ENCODE measurements at regions not wholly inside any gene's neighbourhood (a gene's known extent, or its start where the extent isn't known, plus 50 kb on each side); places are given as distances from the start of the nearest gene placed in this dataset.

DNA sequence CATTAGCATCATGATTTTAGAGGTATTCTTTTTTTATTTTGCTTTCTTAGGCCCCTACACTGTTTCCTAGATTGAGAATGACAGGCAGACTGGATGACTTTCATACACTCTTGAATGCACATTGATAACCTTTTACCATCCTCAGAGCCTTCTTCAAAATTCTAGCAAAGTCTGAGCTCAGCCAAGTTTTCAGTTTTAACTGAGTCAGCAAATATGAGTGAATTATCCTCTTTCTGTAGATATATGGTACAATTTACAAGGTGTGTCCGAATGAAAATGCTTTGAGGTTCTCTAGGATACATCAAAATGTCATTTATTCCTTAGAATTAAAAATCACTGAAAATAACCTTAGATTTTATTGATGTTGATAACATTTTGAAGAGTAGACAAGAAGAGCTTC lies 1038.2 kb upstream of the POU3F3 start:
- no peak overlapping the region for H3K27ac ChIP-seq (ENCODE audit: low read depth, low read length)
- no peaks in the 10 kb centered on the region for H3K27me3 ChIP-seq (ENCODE audit: insufficient read depth, low read length)
- H3K9me3 ChIP-seq (ENCODE audit: control insufficient read depth in 1 of 2, insufficient read depth in 1 of 2, low read depth in 1 of 2, low read length in 2 of 2) = peaks cover 7 to 20% of the 10 kb centered on the region in 2 experiments; a peak in 2 of 4 replicates
- DNase-seq (ENCODE audit: low read depth, low spot score) = no peak
- no peak overlapping the region for H3K4me3 ChIP-seq (replicated peaks in 1 of 2; ENCODE audit: low read depth in 1 of 2, low read length in 2 of 2)
- H4K20me1 ChIP-seq (ENCODE audit: insufficient read depth) = no peaks in the 10 kb centered on the region
- H3K4me1 ChIP-seq (ENCODE audit: control insufficient read depth in 1 of 2, insufficient read depth in 2 of 2, low read length in 2 of 2) = no peaks in the 10 kb centered on the region
- ChIA-PET CTCF (no interaction called here), RAD21 (ENCODE audit: low non-redundant PET in 1 of 2, low total read pairs in 2 of 2, uncharacterized antibody in 2 of 2, unreplicated experiment in 2 of 2) (no interaction called here), POLR2A (no interaction called here)
- no peak overlapping the region for H2AFZ ChIP-seq (ENCODE audit: low read depth, low read length, poor library complexity, severe bottlenecking)
- H3K79me2 ChIP-seq (ENCODE audit: insufficient read depth, low read length) = no peaks in the 10 kb centered on the region
- no peak for TF ChIP-seq ELF1 (IDR thresholded peaks at IDR 0.05; ENCODE audit: borderline replicate concordance, low read depth)
- no peak for TF ChIP-seq ATF3 (IDR thresholded peaks at IDR 0.05)
- no peak for TF ChIP-seq EGR1 (IDR thresholded peaks at IDR 0.05; ENCODE audit: low read depth)
- TF ChIP-seq, protein P1, sequence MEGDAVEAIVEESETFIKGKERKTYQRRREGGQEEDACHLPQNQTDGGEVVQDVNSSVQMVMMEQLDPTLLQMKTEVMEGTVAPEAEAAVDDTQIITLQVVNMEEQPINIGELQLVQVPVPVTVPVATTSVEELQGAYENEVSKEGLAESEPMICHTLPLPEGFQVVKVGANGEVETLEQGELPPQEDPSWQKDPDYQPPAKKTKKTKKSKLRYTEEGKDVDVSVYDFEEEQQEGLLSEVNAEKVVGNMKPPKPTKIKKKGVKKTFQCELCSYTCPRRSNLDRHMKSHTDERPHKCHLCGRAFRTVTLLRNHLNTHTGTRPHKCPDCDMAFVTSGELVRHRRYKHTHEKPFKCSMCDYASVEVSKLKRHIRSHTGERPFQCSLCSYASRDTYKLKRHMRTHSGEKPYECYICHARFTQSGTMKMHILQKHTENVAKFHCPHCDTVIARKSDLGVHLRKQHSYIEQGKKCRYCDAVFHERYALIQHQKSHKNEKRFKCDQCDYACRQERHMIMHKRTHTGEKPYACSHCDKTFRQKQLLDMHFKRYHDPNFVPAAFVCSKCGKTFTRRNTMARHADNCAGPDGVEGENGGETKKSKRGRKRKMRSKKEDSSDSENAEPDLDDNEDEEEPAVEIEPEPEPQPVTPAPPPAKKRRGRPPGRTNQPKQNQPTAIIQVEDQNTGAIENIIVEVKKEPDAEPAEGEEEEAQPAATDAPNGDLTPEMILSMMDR (IDR thresholded peaks at IDR 0.05 in 2 of 3, conservative IDR thresholded peaks at IDR 0.05 in 1 of 3; ENCODE audit: borderline replicate concordance in 1 of 3, insufficient read depth in 1 of 3, low read depth in 2 of 3, low read length in 2 of 3) = no peak
- TF ChIP-seq REST (IDR thresholded peaks at IDR 0.05; ENCODE audit: low read depth) = no peak
- no peak for TF ChIP-seq ZFX (IDR thresholded peaks at IDR 0.05)
- TF ChIP-seq POLR2A (IDR thresholded peaks at IDR 0.05; ENCODE audit: borderline replicate concordance, extremely low read depth, insufficient read depth, insufficient read length) = no peak
- no peak for TF ChIP-seq FOSL1 (IDR thresholded peaks at IDR 0.05; ENCODE audit: low read depth)
- no peak for TF ChIP-seq EZH2phosphoT487 (IDR thresholded peaks at IDR 0.05; ENCODE audit: borderline replicate concordance)
- no peak for TF ChIP-seq SRF (IDR thresholded peaks at IDR 0.05; ENCODE audit: low read depth)
- no peak for TF ChIP-seq JUND (IDR thresholded peaks at IDR 0.05)
- no peak for TF ChIP-seq EZH2 (IDR thresholded peaks at IDR 0.05)
- no peak for TF ChIP-seq RAD21 (IDR thresholded peaks at IDR 0.05; ENCODE audit: low read depth)
- TF ChIP-seq CBX3 (IDR thresholded peaks at IDR 0.05; ENCODE audit: low read depth) = no peak
- no peak for TF ChIP-seq POLR2AphosphoS5 (IDR thresholded peaks at IDR 0.05; ENCODE audit: low read depth, low read length)
- H3K9ac ChIP-seq (ENCODE audit: low read length) = no peak overlapping the region
- no peaks in the 10 kb centered on the region for H3K36me3 ChIP-seq (ENCODE audit: control insufficient read depth in 1 of 2, insufficient read depth in 2 of 2, low read length in 2 of 2)
- no TSS peak for BruUV-seq (replicated peaks)
- no peak for ATAC-seq
- H3K4me2 ChIP-seq (ENCODE audit: low read length) = no peak overlapping the region
- intact Hi-C loops (cut with micrococcal nuclease) = no loop called here
- no peaks in the 10 kb centered on the region for H3K9me2 ChIP-seq (ENCODE audit: insufficient read depth)
